ENCODE measurements at regions not wholly inside any gene's neighbourhood (a gene's known extent, or its start where the extent isn't known, plus 50 kb on each side); places are given as distances from the start of the nearest gene placed in this dataset.
"Not testable (repeated sequence)": the region's sequence is repeated elsewhere in the genome, so short reads cannot be mapped to it uniquely, and the experiment has no call there.

GRCh38 chr4:124934916-124935315 is 222.4 kb upstream of the ANKRD50 start:
- H3K27me3 ChIP-seq (ENCODE audit: control insufficient read depth in 3 of 3, insufficient read depth in 3 of 3, low read length in 3 of 3): no peaks in the 10 kb centered on the region
- no peaks in the 10 kb centered on the region for H3K36me3 ChIP-seq (ENCODE audit: control insufficient read depth in 3 of 3, insufficient read depth in 2 of 3, low read depth in 1 of 3, low read length in 3 of 3)
- no peak overlapping the region for H3K4me3 ChIP-seq (ENCODE audit: low read depth in 1 of 3, low read length in 3 of 3)
- no peaks in the 10 kb centered on the region for H3K9me3 ChIP-seq (ENCODE audit: control insufficient read depth in 2 of 2, insufficient read depth in 1 of 2, low read depth in 1 of 2, low read length in 1 of 2)
- no peak for DNase-seq
- no peak overlapping the region for H3K27ac ChIP-seq (ENCODE audit: low read depth in 1 of 3, low read length in 2 of 3)
- no peaks in the 10 kb centered on the region for H3K4me1 ChIP-seq (ENCODE audit: control insufficient read depth in 3 of 3, insufficient read depth in 2 of 3, low read depth in 1 of 3, low read length in 2 of 3)
- no peak for FAIRE-seq

- no peak for DNase-seq
- no peaks in the 10 kb centered on the region for H3K27me3 ChIP-seq (ENCODE audit: control insufficient read depth in 3 of 3, insufficient read depth in 3 of 3, low read length in 3 of 3)
- no peaks in the 10 kb centered on the region for H3K9me3 ChIP-seq (ENCODE audit: control insufficient read depth in 2 of 2, insufficient read depth in 1 of 2, low read depth in 1 of 2, low read length in 1 of 2)
- H3K27ac ChIP-seq (ENCODE audit: low read depth in 1 of 3, low read length in 2 of 3): no peak overlapping the region
- H3K4me3 ChIP-seq (ENCODE audit: low read depth in 1 of 3, low read length in 3 of 3): no peak overlapping the region
- H3K36me3 ChIP-seq (ENCODE audit: control insufficient read depth in 3 of 3, insufficient read depth in 2 of 3, low read depth in 1 of 3, low read length in 3 of 3): no peaks in the 10 kb centered on the region
- FAIRE-seq: no peak
- H3K4me1 ChIP-seq (ENCODE audit: control insufficient read depth in 3 of 3, insufficient read depth in 2 of 3, low read depth in 1 of 3, low read length in 2 of 3): no peaks in the 10 kb centered on the region
- 57 to 71% (median 61%) methylated on average over 2 of the region's 2 CpGs for WGBS, 3 donors
Observed at GRCh38 chr4:124933521-124933920, 221.0 kb upstream of the ANKRD50 start.

GRCh38 chr4:124932447-124932846 is 219.9 kb upstream of the ANKRD50 start:
- Histone ChIP-seq H3K36me3 (ENCODE audit: control insufficient read depth in 3 of 3, insufficient read depth in 2 of 3, low read depth in 1 of 3, low read length in 3 of 3) (no peaks in the 10 kb centered on the region), H3K27ac (ENCODE audit: low read depth in 1 of 3, low read length in 2 of 3) (no peak overlapping the region), H3K4me3 (ENCODE audit: low read depth in 1 of 3, low read length in 3 of 3) (no peak overlapping the region), H3K4me1 (ENCODE audit: control insufficient read depth in 3 of 3, insufficient read depth in 2 of 3, low read depth in 1 of 3, low read length in 2 of 3) (no peaks in the 10 kb centered on the region), H3K9me3 (ENCODE audit: control insufficient read depth in 2 of 2, insufficient read depth in 1 of 2, low read depth in 1 of 2, low read length in 1 of 2) (no peaks in the 10 kb centered on the region), H3K27me3 (ENCODE audit: control insufficient read depth in 3 of 3, insufficient read depth in 3 of 3, low read length in 3 of 3) (no peaks in the 10 kb centered on the region)
- WGBS, 3 donors: 77 to 90% (median 81%) methylated on average over 1 of the region's 1 CpG
- FAIRE-seq (no peak), DNase-seq (no peak)

DNA sequence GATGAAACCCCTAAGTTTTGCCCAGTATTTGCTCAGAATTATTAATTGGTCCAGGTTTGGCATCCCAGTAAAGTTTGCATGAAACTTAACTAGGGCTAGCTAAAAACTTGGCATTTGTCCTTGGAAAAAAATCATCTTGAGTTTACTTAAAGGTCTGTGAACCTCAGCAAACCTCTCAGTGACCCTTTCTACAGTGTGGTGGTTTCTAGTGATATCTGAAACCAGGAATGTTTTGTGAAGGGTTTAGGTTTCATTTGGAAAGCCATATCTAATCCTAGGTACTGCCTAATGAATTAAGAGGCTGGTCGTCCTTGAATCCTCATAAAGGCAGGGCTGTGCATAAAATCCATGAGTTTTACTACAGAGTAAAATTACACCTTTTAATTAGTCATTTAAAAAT is 218.5 kb upstream of the ANKRD50 start:
- no peaks in the 10 kb centered on the region for H3K9me3 ChIP-seq (ENCODE audit: control insufficient read depth in 2 of 2, insufficient read depth in 1 of 2, low read depth in 1 of 2, low read length in 1 of 2)
- H3K27ac ChIP-seq (ENCODE audit: low read depth in 1 of 3, low read length in 2 of 3): no peak overlapping the region
- no peaks in the 10 kb centered on the region for H3K4me1 ChIP-seq (ENCODE audit: control insufficient read depth in 3 of 3, insufficient read depth in 2 of 3, low read depth in 1 of 3, low read length in 2 of 3)
- H3K4me3 ChIP-seq (ENCODE audit: low read depth in 1 of 3, low read length in 3 of 3): no peak overlapping the region
- FAIRE-seq: no peak
- no peaks in the 10 kb centered on the region for H3K36me3 ChIP-seq (ENCODE audit: control insufficient read depth in 3 of 3, insufficient read depth in 2 of 3, low read depth in 1 of 3, low read length in 3 of 3)
- DNase-seq: no peak
- no peaks in the 10 kb centered on the region for H3K27me3 ChIP-seq (ENCODE audit: control insufficient read depth in 3 of 3, insufficient read depth in 3 of 3, low read length in 3 of 3)
- WGBS, 3 donors: 16 to 60% (median 42%) methylated on average over 1 of the region's 1 CpG

GRCh38 chr4:124922748-124923147 is 210.2 kb upstream of the ANKRD50 start:
- H3K27ac ChIP-seq (ENCODE audit: low read depth in 1 of 3, low read length in 2 of 3): not testable (repeated sequence)

GRCh38 chr4:124918559-124919122 is 206.1 kb upstream of the ANKRD50 start:
- no peak for FAIRE-seq

More at GRCh38 chr4:124922748-124923147, 210.2 kb upstream of the ANKRD50 start:
- H3K4me1 ChIP-seq (ENCODE audit: control insufficient read depth in 3 of 3, insufficient read depth in 2 of 3, low read depth in 1 of 3, low read length in 2 of 3); H3K9me3 ChIP-seq (ENCODE audit: control insufficient read depth in 2 of 2, insufficient read depth in 1 of 2, low read depth in 1 of 2, low read length in 1 of 2); H3K4me3 ChIP-seq (ENCODE audit: low read depth in 1 of 3, low read length in 3 of 3); H3K36me3 ChIP-seq (ENCODE audit: control insufficient read depth in 3 of 3, insufficient read depth in 2 of 3, low read depth in 1 of 3, low read length in 3 of 3); H3K27me3 ChIP-seq (ENCODE audit: control insufficient read depth in 3 of 3, insufficient read depth in 3 of 3, low read length in 3 of 3); DNase-seq; FAIRE-seq: not testable (repeated sequence)
- 91 to 96% (median 95%) methylated on average over 12 of the region's 12 CpGs for WGBS, 3 donors

DNA sequence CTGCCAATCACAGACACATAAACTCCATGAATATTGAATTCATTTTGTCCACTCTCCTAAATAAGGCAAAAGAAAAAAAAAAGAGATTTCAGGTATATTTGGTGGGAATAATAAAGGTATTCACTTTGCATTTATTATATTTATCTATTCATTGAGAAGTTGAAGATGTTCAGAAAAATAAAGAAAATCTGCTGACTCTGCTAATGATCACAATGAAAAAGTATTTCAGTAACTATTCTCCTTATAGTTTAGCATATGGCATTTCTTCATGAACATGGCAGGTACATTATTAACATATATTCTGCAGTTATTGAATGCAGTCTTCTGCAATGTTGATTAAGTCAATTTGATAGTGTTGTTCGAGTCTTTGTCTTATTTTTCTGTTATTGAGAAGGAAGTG is 202.5 kb upstream of the ANKRD50 start:
- FAIRE-seq: no peak

More at GRCh38 chr4:124918559-124919122, 206.1 kb upstream of the ANKRD50 start:
- H3K4me1 ChIP-seq (ENCODE audit: control insufficient read depth in 3 of 3, insufficient read depth in 2 of 3, low read depth in 1 of 3, low read length in 2 of 3): no peaks in the 10 kb centered on the region
- no peaks in the 10 kb centered on the region for H3K36me3 ChIP-seq (ENCODE audit: control insufficient read depth in 3 of 3, insufficient read depth in 2 of 3, low read depth in 1 of 3, low read length in 3 of 3)
- H3K4me3 ChIP-seq (ENCODE audit: low read depth in 1 of 3, low read length in 3 of 3): no peak overlapping the region
- peaks cover 0 to 8% of the 10 kb centered on the region in 2 donors for H3K9me3 ChIP-seq (ENCODE audit: control insufficient read depth in 2 of 2, insufficient read depth in 1 of 2, low read depth in 1 of 2, low read length in 1 of 2)
- no peak overlapping the region for H3K27ac ChIP-seq (ENCODE audit: low read depth in 1 of 3, low read length in 2 of 3)
- H3K27me3 ChIP-seq (ENCODE audit: control insufficient read depth in 3 of 3, insufficient read depth in 3 of 3, low read length in 3 of 3): no peaks in the 10 kb centered on the region
- WGBS, 3 donors: 79 to 87% (median 84%) methylated on average over 3 of the region's 3 CpGs
- no peak for DNase-seq

DNA sequence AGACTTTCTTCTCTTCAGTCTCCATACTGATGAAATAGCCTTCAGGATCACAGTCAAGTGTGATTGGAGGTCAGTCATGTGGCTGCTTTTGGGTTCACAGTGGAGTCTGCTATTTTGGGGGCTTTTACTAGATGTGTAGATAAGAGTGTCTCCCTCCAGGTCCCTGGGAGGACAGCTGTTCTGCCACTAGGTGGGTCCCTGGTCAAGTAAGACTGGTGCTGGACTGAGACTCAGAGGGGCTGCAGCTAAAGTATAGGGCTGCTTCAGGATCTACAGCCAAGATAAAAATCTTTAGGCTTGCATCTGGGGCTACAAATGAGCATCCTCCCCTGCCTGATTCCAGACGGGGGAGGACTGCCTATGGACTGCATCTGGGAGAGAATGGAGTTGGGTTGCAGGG is 200.7 kb upstream of the ANKRD50 start:
- Histone ChIP-seq H3K4me3 (ENCODE audit: low read depth in 1 of 3, low read length in 3 of 3) (no peak overlapping the region), H3K27ac (ENCODE audit: low read depth in 1 of 3, low read length in 2 of 3) (no peak overlapping the region), H3K9me3 (ENCODE audit: control insufficient read depth in 2 of 2, insufficient read depth in 1 of 2, low read depth in 1 of 2, low read length in 1 of 2) (peaks cover 0 to 17% of the 10 kb centered on the region in 2 donors), H3K36me3 (ENCODE audit: control insufficient read depth in 3 of 3, insufficient read depth in 2 of 3, low read depth in 1 of 3, low read length in 3 of 3) (no peaks in the 10 kb centered on the region), H3K4me1 (ENCODE audit: control insufficient read depth in 3 of 3, insufficient read depth in 2 of 3, low read depth in 1 of 3, low read length in 2 of 3) (no peaks in the 10 kb centered on the region), H3K27me3 (ENCODE audit: control insufficient read depth in 3 of 3, insufficient read depth in 3 of 3, low read length in 3 of 3) (no peaks in the 10 kb centered on the region)
- DNase-seq (no peak), FAIRE-seq (no peak)
- WGBS, 3 donors: 67 to 87% (median 83%) methylated on average over 1 of the region's 1 CpG

More for the DNA sequence above, 202.5 kb upstream of the ANKRD50 start:
- H3K27ac ChIP-seq (ENCODE audit: low read depth in 1 of 3, low read length in 2 of 3): no peak overlapping the region
- H3K9me3 ChIP-seq (ENCODE audit: control insufficient read depth in 2 of 2, insufficient read depth in 1 of 2, low read depth in 1 of 2, low read length in 1 of 2): peaks cover 0 to 17% of the 10 kb centered on the region in 2 donors
- H3K27me3 ChIP-seq (ENCODE audit: control insufficient read depth in 3 of 3, insufficient read depth in 3 of 3, low read length in 3 of 3): no peaks in the 10 kb centered on the region
- no peak for DNase-seq
- H3K4me3 ChIP-seq (ENCODE audit: low read depth in 1 of 3, low read length in 3 of 3): no peak overlapping the region
- no peaks in the 10 kb centered on the region for H3K36me3 ChIP-seq (ENCODE audit: control insufficient read depth in 3 of 3, insufficient read depth in 2 of 3, low read depth in 1 of 3, low read length in 3 of 3)
- 56 to 70% (median 59%) methylated on average over 1 of the region's 1 CpG for WGBS, 3 donors
- no peaks in the 10 kb centered on the region for H3K4me1 ChIP-seq (ENCODE audit: control insufficient read depth in 3 of 3, insufficient read depth in 2 of 3, low read depth in 1 of 3, low read length in 2 of 3)

- Histone ChIP-seq H3K4me1 (ENCODE audit: control insufficient read depth in 3 of 3, insufficient read depth in 2 of 3, low read depth in 1 of 3, low read length in 2 of 3) (no peaks in the 10 kb centered on the region), H3K9me3 (ENCODE audit: control insufficient read depth in 2 of 2, insufficient read depth in 1 of 2, low read depth in 1 of 2, low read length in 1 of 2) (peaks cover 0 to 13% of the 10 kb centered on the region in 2 donors), H3K27me3 (ENCODE audit: control insufficient read depth in 3 of 3, insufficient read depth in 3 of 3, low read length in 3 of 3) (no peaks in the 10 kb centered on the region), H3K4me3 (ENCODE audit: low read depth in 1 of 3, low read length in 3 of 3) (no peak overlapping the region), H3K36me3 (ENCODE audit: control insufficient read depth in 3 of 3, insufficient read depth in 2 of 3, low read depth in 1 of 3, low read length in 3 of 3) (no peaks in the 10 kb centered on the region), H3K27ac (ENCODE audit: low read depth in 1 of 3, low read length in 2 of 3) (no peak overlapping the region)
- no peak for DNase-seq
- no peak for FAIRE-seq
Observed at GRCh38 chr4:124910327-124910726, 197.8 kb upstream of the ANKRD50 start.

Data from small intestine (tissue), 7 donors.